ENCODE measurements at regions not wholly inside any gene's neighbourhood (a gene's known extent, or its start where the extent isn't known, plus 50 kb on each side); places are given as distances from the start of the nearest gene placed in this dataset.
"Not testable (repeated sequence)": the region's sequence is repeated elsewhere in the genome, so short reads cannot be mapped to it uniquely, and the experiment has no call there.

GRCh38 chr9:85487872-85488271, 253.9 kb downstream of the AGTPBP1 start:
- no peak for DNase-seq (ENCODE audit: low spot score)
- intact Hi-C loops (cut with DNase I) = no loop called here

GRCh38 chr9:85484235-85484634, 257.5 kb downstream of the AGTPBP1 start:
- DNase-seq (ENCODE audit: low spot score) = no peak
- intact Hi-C loops (cut with DNase I) = no loop called here

DNA sequence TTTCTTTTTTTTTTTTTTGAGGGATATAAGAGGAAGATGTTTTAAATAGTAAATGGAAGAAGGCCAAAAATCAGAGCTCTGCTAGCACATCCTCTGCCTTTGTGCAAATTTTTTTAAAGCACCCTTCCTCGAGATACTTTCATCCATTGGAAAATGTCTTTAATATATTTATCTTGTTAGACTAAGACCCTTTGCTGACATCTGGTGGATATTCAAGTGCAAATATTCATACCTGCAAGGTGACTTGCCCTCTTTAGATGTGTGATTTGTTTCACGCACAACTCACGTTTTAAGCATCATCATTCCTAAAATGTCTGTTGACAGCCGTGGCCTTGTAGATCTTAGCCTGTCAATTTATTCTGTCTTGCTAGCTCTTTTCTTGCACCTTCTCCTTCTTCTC, 258.5 kb downstream of the AGTPBP1 start:
- DNase-seq (ENCODE audit: low spot score) = no peak

GRCh38 chr9:85479305-85479704, 262.4 kb downstream of the AGTPBP1 start:
- DNase-seq (ENCODE audit: low spot score) = no peak

More for the DNA sequence above, 258.5 kb downstream of the AGTPBP1 start:
- intact Hi-C loops (cut with DNase I) = no loop called here

DNA sequence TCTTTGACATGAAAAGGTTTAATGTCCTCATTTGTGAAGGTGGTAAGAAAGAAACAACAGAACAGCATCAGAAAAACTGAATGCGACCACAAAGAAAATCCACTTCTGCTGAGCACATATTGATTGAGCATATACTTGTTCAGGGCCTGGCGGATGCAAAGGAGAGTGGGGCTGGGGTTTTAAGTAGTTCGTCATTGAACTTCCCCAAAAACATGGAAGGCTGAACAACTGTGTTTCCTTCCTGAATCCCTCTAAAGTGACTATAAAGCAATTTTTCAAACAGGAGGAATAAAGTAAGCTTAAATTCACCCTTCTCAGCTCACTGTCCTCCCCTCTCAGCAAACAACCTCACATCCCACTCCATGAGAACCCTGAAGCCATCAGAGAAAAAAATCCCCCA, 262.9 kb downstream of the AGTPBP1 start:
- intact Hi-C loops (cut with DNase I) = no loop called here

More at GRCh38 chr9:85479305-85479704, 262.4 kb downstream of the AGTPBP1 start:
- intact Hi-C loops (cut with DNase I) = no loop called here

GRCh38 chr9:85474896-85475295, 266.9 kb downstream of the AGTPBP1 start:
- intact Hi-C loops (cut with DNase I) = not testable (repeated sequence)

More for the DNA sequence above, 262.9 kb downstream of the AGTPBP1 start:
- DNase-seq (ENCODE audit: low spot score) = no peak

GRCh38 chr9:85471791-85472190, 270.0 kb downstream of the AGTPBP1 start:
- no peak for DNase-seq (ENCODE audit: low spot score)

More at GRCh38 chr9:85474896-85475295, 266.9 kb downstream of the AGTPBP1 start:
- not testable (repeated sequence) for DNase-seq (ENCODE audit: low spot score)

GRCh38 chr9:85469041-85469440, 272.7 kb downstream of the AGTPBP1 start:
- no peak for DNase-seq (ENCODE audit: low spot score)
- intact Hi-C loops (cut with DNase I) = loop anchor here in 1 of 2 donors (5.0 kb wide), 1 partner anchor 397 kb away; no protein-coding TSS in a partner anchor

More at GRCh38 chr9:85471791-85472190, 270.0 kb downstream of the AGTPBP1 start:
- intact Hi-C loops (cut with DNase I) = no loop called here

GRCh38 chr9:85466834-85467233, 274.9 kb downstream of the AGTPBP1 start:
- intact Hi-C loops (cut with DNase I) = loop anchor here in 1 of 2 donors (5.0 kb wide), 1 partner anchor 395 kb away; no protein-coding TSS in a partner anchor
- no peak for DNase-seq (ENCODE audit: low spot score)

DNA sequence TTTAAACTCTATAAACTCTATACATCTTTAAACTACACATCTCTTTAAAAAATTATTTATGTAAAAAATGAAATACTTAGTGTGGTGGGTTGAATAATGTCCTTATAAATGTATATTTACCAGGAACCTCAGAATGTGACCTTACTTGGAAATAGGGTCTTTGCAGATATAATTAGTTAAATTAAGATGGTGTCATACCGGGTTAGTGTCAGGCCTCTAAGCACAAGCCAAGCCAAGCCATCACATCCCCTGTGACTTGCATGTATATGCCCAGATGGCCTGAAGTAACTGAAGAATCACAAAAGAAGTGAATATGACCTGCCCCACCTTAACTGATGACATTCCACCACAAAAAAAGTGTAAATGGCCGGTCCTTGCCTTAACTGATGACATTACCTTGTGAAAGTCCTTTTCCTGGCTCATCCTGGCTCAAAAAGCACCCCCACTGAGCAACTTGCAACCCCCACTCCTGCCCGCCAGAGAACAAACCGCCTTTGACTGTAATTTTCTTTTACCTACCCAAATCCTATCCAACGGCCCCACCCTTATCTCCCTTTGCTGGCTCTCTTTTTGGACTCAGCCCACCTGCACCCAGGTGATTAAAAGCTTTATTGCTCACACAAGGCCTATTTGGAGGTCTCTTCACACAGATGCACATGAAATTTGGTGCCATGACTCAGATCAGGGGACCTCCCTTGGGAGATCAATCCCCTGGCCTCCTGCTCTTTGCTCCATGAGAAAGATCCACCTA, 283.5 kb downstream of the AGTPBP1 start:
- intact Hi-C loops (cut with DNase I) = loop anchor here in 1 of 2 donors (5.0 kb wide), 1 partner anchor 966 kb away; no protein-coding TSS in a partner anchor
- not testable (repeated sequence) for DNase-seq (ENCODE audit: low spot score)

- intact Hi-C loops (cut with DNase I) = no loop called here
- no peak for DNase-seq (ENCODE audit: low spot score)
Measured at GRCh38 chr9:85453850-85454249, 287.9 kb downstream of the AGTPBP1 start.

GRCh38 chr9:85452841-85453240, 288.9 kb downstream of the AGTPBP1 start:
- no peak for DNase-seq (ENCODE audit: low spot score)
- intact Hi-C loops (cut with DNase I) = no loop called here

GRCh38 chr9:85451680-85452079, 290.1 kb downstream of the AGTPBP1 start:
- intact Hi-C loops (cut with DNase I) = no loop called here
- no peak for DNase-seq (ENCODE audit: low spot score)

DNA sequence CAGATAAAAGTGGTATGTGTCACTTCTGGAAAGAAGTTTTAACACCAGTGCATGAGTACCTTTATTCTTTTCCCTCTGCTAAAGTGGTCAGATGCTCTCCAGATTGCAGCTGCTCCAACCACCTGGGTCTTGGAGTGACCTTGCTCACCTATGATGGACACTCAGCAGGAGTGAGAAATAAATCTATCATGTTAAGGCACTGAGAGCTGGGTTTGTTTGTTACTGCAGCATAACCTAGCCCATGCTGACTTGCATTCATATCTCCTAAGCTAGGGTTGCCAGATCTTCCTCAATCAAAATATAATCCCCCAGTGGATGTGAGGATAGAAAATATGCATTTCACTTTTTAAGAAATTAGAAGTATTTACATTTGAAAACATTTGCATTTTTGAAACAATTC, 295.9 kb downstream of the AGTPBP1 start:
- intact Hi-C loops (cut with DNase I) = no loop called here
- DNase-seq (ENCODE audit: low spot score) = no peak

DNA sequence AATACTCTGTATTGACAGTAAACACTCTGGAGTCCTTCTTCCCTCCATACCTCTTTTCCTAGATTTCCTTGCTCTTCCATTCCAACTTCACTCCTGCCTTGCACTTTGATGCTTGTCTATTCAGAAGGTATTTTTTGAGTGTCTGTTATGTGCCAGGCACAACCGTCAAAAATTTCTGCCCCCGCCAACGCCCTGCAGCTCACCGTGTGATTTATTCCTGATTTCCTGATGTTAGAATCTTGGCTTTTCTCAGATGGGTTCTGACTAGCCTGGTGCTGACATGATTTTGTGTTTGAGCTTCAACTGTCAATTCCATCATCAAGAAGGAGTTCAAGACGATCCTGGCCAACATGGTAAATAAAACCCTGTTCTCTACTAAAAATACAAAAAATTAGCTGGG, 297.5 kb downstream of the AGTPBP1 start:
- no peak for DNase-seq (ENCODE audit: low spot score)
- intact Hi-C loops (cut with DNase I) = no loop called here

DNA sequence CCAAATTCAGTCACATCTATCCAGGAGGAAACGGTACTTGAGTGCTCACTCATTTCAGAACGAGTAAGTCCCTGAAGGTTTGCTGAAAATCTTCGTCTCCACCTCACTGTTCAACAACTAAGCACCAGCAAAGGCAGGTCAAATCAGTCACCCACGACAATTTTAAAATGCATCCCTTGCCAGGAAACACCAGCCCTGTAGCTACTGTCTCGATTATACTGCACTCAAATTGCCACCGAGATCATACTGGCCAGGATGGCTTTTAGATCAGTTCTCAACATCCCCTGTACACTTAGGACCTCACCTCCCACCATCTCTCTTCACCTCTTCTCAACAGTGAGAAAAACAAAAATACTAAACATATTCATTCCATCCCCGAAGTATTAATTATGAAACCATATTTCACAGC, 298.6 kb downstream of the AGTPBP1 start:
- intact Hi-C loops (cut with DNase I) = no loop called here
- DNase-seq (ENCODE audit: low spot score) = no peak

DNA sequence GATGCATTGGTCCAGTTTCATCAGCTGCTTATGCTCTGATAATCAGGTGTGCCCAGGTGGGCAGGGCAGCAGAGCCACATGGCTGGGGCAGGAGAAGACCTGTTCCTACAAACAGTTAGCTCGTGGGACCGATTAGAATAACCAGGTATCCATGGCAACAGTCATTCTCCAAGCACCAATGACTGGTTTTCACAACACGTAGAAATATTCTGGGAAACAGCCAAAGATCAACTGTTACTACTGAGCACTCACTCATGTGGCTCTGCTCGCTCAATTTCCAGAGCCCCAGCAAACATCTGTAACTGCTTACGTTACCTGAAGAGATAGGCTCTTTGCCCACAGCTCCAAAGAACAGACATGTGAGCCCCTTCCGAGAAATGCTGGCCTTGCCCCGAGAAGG, 302.0 kb downstream of the AGTPBP1 start:
- DNase-seq (ENCODE audit: low spot score) = no peak

DNA sequence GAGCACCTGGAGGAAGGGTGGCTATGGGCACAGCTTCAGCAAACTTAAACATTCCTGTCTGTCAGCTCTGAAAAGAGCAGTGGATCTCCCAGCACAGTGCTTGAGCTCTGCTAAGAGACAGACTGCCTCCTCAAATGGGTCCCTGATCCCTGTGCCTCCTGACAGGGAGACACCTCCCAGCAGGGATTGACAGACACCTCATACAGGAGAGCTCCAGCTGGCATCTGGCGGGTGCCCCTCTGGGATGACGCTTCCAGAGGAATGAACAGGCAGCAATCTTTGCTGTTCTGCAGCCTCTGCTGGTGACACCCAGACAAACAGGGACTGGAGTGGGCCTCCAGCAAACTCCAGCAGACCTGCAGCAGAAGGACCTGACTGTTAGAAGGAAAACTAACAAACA, 307.8 kb downstream of the AGTPBP1 start:
- intact Hi-C loops (cut with DNase I); DNase-seq (ENCODE audit: low spot score): not testable (repeated sequence)

More for the DNA sequence above, 302.0 kb downstream of the AGTPBP1 start:
- intact Hi-C loops (cut with DNase I) = no loop called here

- DNase-seq (ENCODE audit: low spot score); intact Hi-C loops (cut with DNase I): not testable (repeated sequence)
Measured at GRCh38 chr9:85433551-85433950, 308.2 kb downstream of the AGTPBP1 start.

GRCh38 chr9:85433046-85433445, 308.7 kb downstream of the AGTPBP1 start:
- DNase-seq (ENCODE audit: low spot score) = no peak
- intact Hi-C loops (cut with DNase I) = no loop called here

- intact Hi-C loops (cut with DNase I) = no loop called here
- DNase-seq (ENCODE audit: low spot score) = no peak
Measured at GRCh38 chr9:85432599-85432998, 309.2 kb downstream of the AGTPBP1 start.
